Endothelial cell of umbilical vein (primary cell): ENCODE measurements at regions not wholly inside any gene's neighbourhood (a gene's known extent, or its start where the extent isn't known, plus 50 kb on each side); places are given as distances from the start of the nearest gene placed in this dataset.

Experiments
- BruUV-seq: library from RNA; stranded (reverse); fragments of 400-500 nt; replicated peaks from 2 replicates; lab custom pipeline; 2021; lab: Mats Ljungman, UMichigan
- CTCF ChIA-PET: fragments of 300-600, 350-600 bp; sonication (Branson Sonifier 250); formaldehyde crosslinking; loops from one replicate; lab custom pipeline; 2021; ENCODE audit warnings: antibody characterized with exemption, inconsistent platforms; lab: Charles Lee
- POLR2A ChIA-PET: fragments of 300-600, 350-600 bp; sonication (Branson Sonifier 250); formaldehyde crosslinking; loops from one replicate; lab custom pipeline; 2021; ENCODE audit warnings: antibody characterized with exemption, inconsistent platforms; lab: Charles Lee
- DNase-seq: peaks from one replicate; pipeline ENCODE4 v3.0.0-alpha.2; 2011; ENCODE audit warnings: low read depth, low spot score
- FAIRE-seq: peaks from 2 replicates; lab custom pipeline; 2011; peaks lifted over from hg19 to GRCh38; lab: Jason Lieb, UNC
- H2AFZ ChIP-seq: 2 replicates; pipeline ENCODE4 v1.6.0; 2012; ENCODE audit warnings: low read depth, low read length, control low read depth, inconsistent platforms
- H3K27ac ChIP-seq: 2 replicates; pipeline ENCODE4 v1.5.1; 2011; ENCODE audit warnings: low read depth, mild to moderate bottlenecking, control low read depth, low read length, moderate library complexity; ENCODE audit not compliant: insufficient read depth
- H3K27me3 ChIP-seq, 2 experiments: 2 replicates each; pipeline versions ENCODE4 v1.6.0 to v1.6.1; 2011; ENCODE audit warnings: low read length in 2 of 2, mixed read lengths in 1 of 2; ENCODE audit not compliant: control insufficient read depth in 2 of 2, insufficient read depth in 2 of 2
- H3K36me3 ChIP-seq, 2 experiments: 2 replicates in 1 of 2; 3 replicates in 1 of 2; pipeline ENCODE4 v1.5.1; 2011; ENCODE audit warnings: low read length in 2 of 2, mild to moderate bottlenecking in 1 of 2, moderate library complexity in 1 of 2; ENCODE audit not compliant: control insufficient read depth in 2 of 2, insufficient read depth in 2 of 2; ENCODE audit errors: extremely low read depth in 1 of 2
- H3K4me1 ChIP-seq: 3 replicates; pipeline ENCODE4 v1.5.1; 2011; ENCODE audit warnings: mild to moderate bottlenecking, low read length; ENCODE audit not compliant: control insufficient read depth, insufficient read depth; ENCODE audit errors: extremely low read depth
- H3K4me2 ChIP-seq: 2 replicates; pipeline ENCODE4 v1.6.1; 2011; ENCODE audit warnings: low read length, control low read depth, mixed read lengths; ENCODE audit not compliant: insufficient read depth
- H3K4me3 ChIP-seq, 3 experiments: fragments of 200-600 bp in 1 of 3; sonication (generic), shearing (Covaris generic) in 1 of 3; replicated peaks in 1 of 3; 2 replicates each; pipeline ENCODE4 v1.5.1; 2011 to 2016; ENCODE audit warnings: control low read depth in 3 of 3, low read length in 3 of 3, mild to moderate bottlenecking in 2 of 3, inconsistent platforms in 1 of 3, low read depth in 1 of 3, moderate library complexity in 1 of 3; ENCODE audit not compliant: insufficient read depth in 1 of 3
- H3K79me2 ChIP-seq: 2 replicates; pipeline ENCODE4 v1.6.0; 2012; ENCODE audit warnings: low read length, inconsistent platforms; ENCODE audit not compliant: control insufficient read depth, insufficient read depth
- H3K9ac ChIP-seq: replicated peaks from 2 replicates; pipeline ENCODE3; 2011; ENCODE audit warnings: low read length, control low read depth; ENCODE audit not compliant: insufficient read depth; ENCODE audit errors: extremely low read depth
- H3K9me1 ChIP-seq: replicated peaks from 3 replicates; pipeline ENCODE4 v1.6.0; 2011; ENCODE audit warnings: mild to moderate bottlenecking, low read length; ENCODE audit not compliant: control insufficient read depth, insufficient read depth; ENCODE audit errors: extremely low read depth
- H3K9me3 ChIP-seq: replicated peaks from 2 replicates; pipeline ENCODE4 v1.5.1; 2012; ENCODE audit warnings: low read length, inconsistent platforms; ENCODE audit not compliant: control insufficient read depth, insufficient read depth
- H4K20me1 ChIP-seq: replicated peaks from 2 replicates; pipeline ENCODE3; 2011; ENCODE audit warnings: mild to moderate bottlenecking, low read length; ENCODE audit not compliant: control insufficient read depth, insufficient read depth; ENCODE audit errors: extremely low read depth
- CTCF ChIP-seq, 2 donors: IDR thresholded peaks; 1 replicate in 1 of 2; 2 replicates in 1 of 2; pipeline ENCODE4 v1.5.1; 2011; ENCODE audit warnings: low read length in 2 of 2, mild to moderate bottlenecking in 2 of 2, moderate library complexity in 2 of 2, control low read depth in 1 of 2, inconsistent platforms in 1 of 2, low read depth in 1 of 2; ENCODE audit not compliant: insufficient read depth in 1 of 2; ENCODE audit errors: extremely low read depth in 1 of 2
- EZH2 ChIP-seq: IDR thresholded peaks from 2 replicates; pipeline ENCODE4 v1.6.1; 2012; ENCODE audit warnings: borderline replicate concordance, low read depth, mild to moderate bottlenecking, moderate library complexity, low read length, inconsistent platforms; ENCODE audit not compliant: severe bottlenecking
- FOS ChIP-seq: IDR thresholded peaks from 2 replicates; pipeline ENCODE4 v1.6.1; 2011; ENCODE audit warnings: mild to moderate bottlenecking, low read length, moderate library complexity, borderline replicate concordance; ENCODE audit not compliant: insufficient read depth
- GATA2 ChIP-seq: IDR thresholded peaks from 2 replicates; pipeline ENCODE4 v1.7.0; 2011; ENCODE audit warnings: low read depth, mild to moderate bottlenecking, moderate library complexity, mixed read lengths, low read length; ENCODE audit not compliant: insufficient read length, insufficient read depth
- JUN ChIP-seq: IDR thresholded peaks from 2 replicates; pipeline ENCODE4 v1.6.1; 2011; ENCODE audit warnings: borderline replicate concordance, low read depth; ENCODE audit not compliant: insufficient read length, insufficient read depth
- MYC ChIP-seq: IDR thresholded peaks from one replicate; pipeline ENCODE4 v1.6.1; 2011; ENCODE audit warnings: mild to moderate bottlenecking, low read depth, low read length
- POLR2A ChIP-seq: IDR thresholded peaks from 2 replicates; pipeline ENCODE4 v1.6.1; 2012; ENCODE audit warnings: low read depth, mild to moderate bottlenecking, control low read depth, low read length
- POLR2AphosphoS5 ChIP-seq: IDR thresholded peaks from 2 replicates; pipeline ENCODE4 v1.6.1; 2012; ENCODE audit warnings: low read depth, mild to moderate bottlenecking, control low read depth, low read length, moderate library complexity; ENCODE audit not compliant: insufficient read depth
- dilution Hi-C: fragments of 300-500 bp; cut with MboI; formaldehyde crosslinking; loops from one replicate; pipeline ENCODE4 v1.15.0; 2019; ENCODE audit warnings: low sequenced_read_pairs; ENCODE audit not compliant: extremely low pct_ligation_motif_present
- intact Hi-C: fragments of 100-400 bp; cut with micrococcal nuclease; formaldehyde crosslinking; loops from one replicate; pipeline ENCODE4 v1.10.0; 2022
- TF ChIP-seq, protein P1 (sequence below): IDR thresholded peaks from 2 replicates; pipeline ENCODE4 v1.6.1; 2011; ENCODE audit not compliant: insufficient read depth, insufficient read length

DNA sequence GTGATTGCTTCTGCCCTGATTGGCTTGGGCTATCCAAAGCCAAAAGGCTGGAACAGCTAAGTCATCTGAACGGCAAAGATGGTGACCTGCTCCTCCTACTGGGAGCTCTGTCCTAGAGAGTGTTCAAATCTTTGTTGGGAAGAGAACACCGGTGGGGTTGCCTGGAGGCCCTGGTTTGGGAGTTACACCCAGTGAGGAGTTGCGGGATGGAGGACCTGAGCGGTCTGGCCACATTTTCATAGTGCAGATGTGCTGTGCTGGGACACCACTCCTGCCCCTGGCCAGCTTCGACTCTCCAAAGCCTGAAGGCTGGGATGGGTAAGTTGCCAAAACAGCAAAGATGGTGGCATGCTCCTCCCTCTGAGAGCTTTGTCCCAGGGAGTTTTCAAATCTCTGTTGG is 795.4 kb downstream of the TRHDE start:
- DNase-seq (no peak), FAIRE-seq (no peak)
- Histone ChIP-seq H3K36me3 (no peaks in the 10 kb centered on the region), H3K4me2 (no peak overlapping the region), H3K4me3 (no peak overlapping the region), H3K27ac (no peak overlapping the region), H3K9me3 (peaks cover 6% of the 10 kb centered on the region), H3K9ac (no peak overlapping the region), H4K20me1 (no peaks in the 10 kb centered on the region), H3K27me3 (no peaks in the 10 kb centered on the region), H3K4me1 (no peaks in the 10 kb centered on the region), H2AFZ (no peak overlapping the region), H3K9me1 (no peaks in the 10 kb centered on the region), H3K79me2 (no peaks in the 10 kb centered on the region)
- intact Hi-C loops, result no loop called here
- no TSS peak for BruUV-seq
- dilution Hi-C loops, result no loop called here
- CTCF ChIA-PET, result no interaction called here
- no peak for TF ChIP-seq CTCF (IDR thresholded peaks at IDR 0.05; ENCODE audit: extremely low read depth in 1 of 2, insufficient read depth in 1 of 2, low read depth in 1 of 2, low read length in 2 of 2)
- TF ChIP-seq GATA2, result no peak
- TF ChIP-seq JUN, result no peak
- POLR2A ChIA-PET, result no interaction called here

DNA sequence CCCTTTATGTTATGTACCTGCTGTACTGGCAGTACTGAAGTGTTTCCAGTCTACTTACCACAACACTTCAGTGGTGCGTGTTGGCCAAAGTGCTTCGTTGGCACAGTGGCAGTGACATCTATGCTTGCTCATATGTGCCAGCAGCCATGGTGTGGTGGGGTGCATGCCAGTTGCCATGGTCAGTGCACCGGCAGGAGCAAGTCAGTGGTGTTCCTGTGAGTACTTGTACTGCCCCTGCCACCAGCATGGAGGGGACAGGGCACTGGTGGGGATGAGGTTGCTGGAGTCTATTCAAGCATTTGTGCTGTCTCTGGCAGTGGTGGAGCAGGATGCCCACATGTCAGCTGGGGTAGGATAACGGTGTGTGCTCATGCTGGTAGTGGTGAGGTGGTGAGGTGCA is 800.0 kb downstream of the TRHDE start:
- Histone ChIP-seq H3K36me3 (no peaks in the 10 kb centered on the region), H3K9ac (no peak overlapping the region), H3K27me3 (no peaks in the 10 kb centered on the region), H3K4me2 (no peak overlapping the region), H2AFZ (no peak overlapping the region), H3K4me3 (no peak overlapping the region), H3K4me1 (no peaks in the 10 kb centered on the region), H3K79me2 (no peaks in the 10 kb centered on the region), H3K27ac (no peak overlapping the region), H3K9me3 (peaks cover 13% of the 10 kb centered on the region), H4K20me1 (no peaks in the 10 kb centered on the region), H3K9me1 (no peaks in the 10 kb centered on the region)
- FAIRE-seq (no peak), DNase-seq (no peak)
- intact Hi-C loops, result no loop called here
- no peak for TF ChIP-seq FOS
- TF ChIP-seq GATA2, result no peak
- no peak for TF ChIP-seq CTCF (IDR thresholded peaks at IDR 0.05; ENCODE audit: extremely low read depth in 1 of 2, insufficient read depth in 1 of 2, low read depth in 1 of 2, low read length in 2 of 2)
- TF ChIP-seq JUN, result no peak
- TF ChIP-seq EZH2, result no peak
- TF ChIP-seq, protein P1, sequence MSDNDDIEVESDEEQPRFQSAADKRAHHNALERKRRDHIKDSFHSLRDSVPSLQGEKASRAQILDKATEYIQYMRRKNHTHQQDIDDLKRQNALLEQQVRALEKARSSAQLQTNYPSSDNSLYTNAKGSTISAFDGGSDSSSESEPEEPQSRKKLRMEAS, result no peak
- TF ChIP-seq MYC, result no peak
- no peak for TF ChIP-seq POLR2AphosphoS5
- TF ChIP-seq POLR2A, result no peak
- BruUV-seq, result no TSS peak
- dilution Hi-C loops, result no loop called here
- POLR2A ChIA-PET, result no interaction called here
- CTCF ChIA-PET, result no interaction called here
